22Rv1 (cell line): ENCODE measurements at regions not wholly inside any gene's neighbourhood (a gene's known extent, or its start where the extent isn't known, plus 50 kb on each side); places are given as distances from the start of the nearest gene placed in this dataset.

Experiments
- H3K27ac ChIP-seq: fragments of 450-650 bp; 2 replicates; pipeline ENCODE4 v1.5.1; 2017
- CTCF ChIP-seq: fragments of 450-650 bp; IDR thresholded peaks from 2 replicates; pipeline ENCODE4 v1.5.1; 2017; ENCODE audit warnings: mild to moderate bottlenecking
- ZFX ChIP-seq: fragments of 450-650 bp; IDR thresholded peaks from 2 replicates; pipeline ENCODE4 v1.6.1; 2017; ENCODE audit warnings: antibody characterized with exemption, borderline replicate concordance

GRCh38 chr13:85592211-85592610 lies 207.0 kb downstream of the SLITRK6 start:
- TF ChIP-seq CTCF (no peak), ZFX (no peak)
- 0 out of 2 replicates have a peak overlapping the region, but pooled peaks have one; percentile 26 for H3K27ac ChIP-seq

- H3K27ac ChIP-seq: peak overlapping the region; percentile 19; the same call in 1 of the 2 replicates
- TF ChIP-seq ZFX (no peak), CTCF (no peak)
Observed at GRCh38 chr13:85590231-85590931, 208.8 kb downstream of the SLITRK6 start.

- peak overlapping the region; percentile 19; the same call in 1 of the 2 replicates for H3K27ac ChIP-seq
- TF ChIP-seq CTCF: no peak
- TF ChIP-seq ZFX: no peak
Observed at GRCh38 chr13:85589021-85589420, 210.2 kb downstream of the SLITRK6 start.

- no peak for TF ChIP-seq CTCF
- TF ChIP-seq ZFX: no peak
- H3K27ac ChIP-seq: no peak overlapping the region
Observed at GRCh38 chr13:85588359-85588758, 210.9 kb downstream of the SLITRK6 start.

GRCh38 chr13:85586856-85587255 lies 212.4 kb downstream of the SLITRK6 start:
- H3K27ac ChIP-seq: peak overlapping the region; percentile 48
- TF ChIP-seq CTCF (no peak), ZFX (no peak)

- TF ChIP-seq CTCF (no peak), ZFX (no peak)
- H3K27ac ChIP-seq: peak overlapping the region; percentile 48
Observed at GRCh38 chr13:85586422-85586831, 212.8 kb downstream of the SLITRK6 start.

- no peak overlapping the region for H3K27ac ChIP-seq
- TF ChIP-seq ZFX (no peak), CTCF (no peak)
Observed at GRCh38 chr13:85582890-85583289, 216.3 kb downstream of the SLITRK6 start.
